ENCODE measurements at regions not wholly inside any gene's neighbourhood (a gene's known extent, or its start where the extent isn't known, plus 50 kb on each side); places are given as distances from the start of the nearest gene placed in this dataset.

DNA sequence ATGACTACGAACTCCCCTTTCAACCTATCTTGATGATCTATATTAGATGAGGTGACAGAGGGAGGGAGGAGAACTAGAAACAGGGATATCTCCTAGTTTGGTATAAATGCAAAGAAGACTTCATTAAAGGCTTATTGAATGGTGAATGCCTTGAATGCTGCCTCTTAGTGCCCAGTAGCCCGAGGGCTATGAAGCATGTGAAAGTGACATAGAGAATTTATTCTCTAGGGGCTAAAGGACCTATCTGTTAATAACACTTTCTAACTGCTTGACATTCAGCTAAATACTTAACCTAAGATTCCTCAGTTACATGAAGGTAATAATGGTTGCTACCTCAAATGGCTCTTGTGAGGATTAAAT lies 764.1 kb downstream of the LTN1 start:
- Histone ChIP-seq H3K27me3 (ENCODE audit: control insufficient read depth, extremely low read depth, insufficient read depth, low read length) (no peaks in the 10 kb centered on the region), H3K9ac (ENCODE audit: control insufficient read depth, extremely low read depth, insufficient read depth, low read length) (no peak overlapping the region), H3K9me3 (ENCODE audit: control insufficient read depth, low read depth, low read length) (no peaks in the 10 kb centered on the region), H4K20me1 (ENCODE audit: control insufficient read depth, extremely low read depth, insufficient read depth, low read length) (no peaks in the 10 kb centered on the region), H3K27ac (ENCODE audit: control insufficient read depth, insufficient read depth, low read length) (no peak overlapping the region), H3K4me2 (ENCODE audit: control insufficient read depth, extremely low read depth, insufficient read depth, low read depth, low read length) (no peak overlapping the region), H3K4me1 (ENCODE audit: control insufficient read depth, extremely low read depth, insufficient read depth, low read length) (peaks cover 14% of the 10 kb centered on the region), H3K9me1 (ENCODE audit: control insufficient read depth, extremely low read depth, insufficient read depth, low read length) (no peaks in the 10 kb centered on the region), H2AFZ (ENCODE audit: control insufficient read depth, low read length) (no peak overlapping the region), H3K79me2 (ENCODE audit: control insufficient read depth, insufficient read depth, low read length) (no peaks in the 10 kb centered on the region), H3K4me3 (ENCODE audit: control insufficient read depth in 2 of 3, extremely low read depth in 1 of 3, insufficient read depth in 2 of 3, low read depth in 1 of 3, low read length in 3 of 3) (no peak overlapping the region), H3K36me3 (ENCODE audit: control insufficient read depth in 2 of 2, extremely low read depth in 1 of 2, insufficient read depth in 2 of 2, low read length in 2 of 2) (no peaks in the 10 kb centered on the region)
- dilution Hi-C loops (cut with MboI; ENCODE audit: extremely low pct_ligation_motif_present, low sequenced_read_pairs), result no loop called here
- TF ChIP-seq, protein P1, sequence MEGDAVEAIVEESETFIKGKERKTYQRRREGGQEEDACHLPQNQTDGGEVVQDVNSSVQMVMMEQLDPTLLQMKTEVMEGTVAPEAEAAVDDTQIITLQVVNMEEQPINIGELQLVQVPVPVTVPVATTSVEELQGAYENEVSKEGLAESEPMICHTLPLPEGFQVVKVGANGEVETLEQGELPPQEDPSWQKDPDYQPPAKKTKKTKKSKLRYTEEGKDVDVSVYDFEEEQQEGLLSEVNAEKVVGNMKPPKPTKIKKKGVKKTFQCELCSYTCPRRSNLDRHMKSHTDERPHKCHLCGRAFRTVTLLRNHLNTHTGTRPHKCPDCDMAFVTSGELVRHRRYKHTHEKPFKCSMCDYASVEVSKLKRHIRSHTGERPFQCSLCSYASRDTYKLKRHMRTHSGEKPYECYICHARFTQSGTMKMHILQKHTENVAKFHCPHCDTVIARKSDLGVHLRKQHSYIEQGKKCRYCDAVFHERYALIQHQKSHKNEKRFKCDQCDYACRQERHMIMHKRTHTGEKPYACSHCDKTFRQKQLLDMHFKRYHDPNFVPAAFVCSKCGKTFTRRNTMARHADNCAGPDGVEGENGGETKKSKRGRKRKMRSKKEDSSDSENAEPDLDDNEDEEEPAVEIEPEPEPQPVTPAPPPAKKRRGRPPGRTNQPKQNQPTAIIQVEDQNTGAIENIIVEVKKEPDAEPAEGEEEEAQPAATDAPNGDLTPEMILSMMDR (optimal IDR thresholded peaks at IDR 0.05 in 1 of 3, IDR thresholded peaks at IDR 0.05 in 1 of 3, conservative IDR thresholded peaks at IDR 0.05 in 1 of 3; ENCODE audit: extremely low read depth in 1 of 3, insufficient read depth in 2 of 3, low read length in 3 of 3), result no peak
- no peak for TF ChIP-seq EZH2 (IDR thresholded peaks at IDR 0.05; ENCODE audit: low read length)
- DNase-seq (ENCODE audit: low read depth, low spot score) (no peak), FAIRE-seq (no peak)

DNA sequence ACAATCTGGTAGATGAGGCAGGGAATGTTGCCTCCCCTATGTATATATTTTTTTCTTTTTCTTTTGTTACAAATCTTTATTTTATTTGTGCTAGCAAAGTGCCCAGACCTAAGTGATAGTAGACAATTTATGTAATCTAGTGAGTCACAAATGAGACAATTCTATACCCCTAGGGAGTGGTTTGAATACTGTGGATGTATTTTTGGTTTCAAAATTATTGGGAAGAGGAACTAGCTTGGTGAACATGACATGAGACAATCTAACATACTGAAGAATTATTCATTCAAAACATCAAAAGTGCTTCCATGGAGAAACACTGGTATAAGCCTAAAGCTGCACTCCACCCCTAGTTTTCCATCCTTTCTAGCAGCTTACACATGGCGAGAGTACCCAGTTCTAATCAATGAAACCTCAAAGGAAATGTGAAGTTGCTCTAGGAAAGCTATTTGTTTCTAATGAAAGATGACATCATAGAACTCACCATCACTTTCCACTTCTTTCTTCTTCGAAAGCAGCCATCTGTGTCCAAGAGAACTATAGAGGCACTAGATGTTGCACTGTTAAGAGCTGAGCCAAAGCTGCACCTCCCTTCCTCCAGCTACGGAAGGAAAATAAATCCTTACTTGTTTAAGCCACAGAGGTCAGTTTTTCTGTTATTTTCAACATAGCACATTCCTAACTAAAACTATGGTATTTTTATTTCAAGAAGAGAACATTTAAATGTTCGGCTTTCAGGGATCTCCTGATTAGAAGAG lies 764.6 kb downstream of the LTN1 start:
- no peaks in the 10 kb centered on the region for H4K20me1 ChIP-seq (ENCODE audit: control insufficient read depth, extremely low read depth, insufficient read depth, low read length)
- no peaks in the 10 kb centered on the region for H3K9me1 ChIP-seq (ENCODE audit: control insufficient read depth, extremely low read depth, insufficient read depth, low read length)
- dilution Hi-C loops (cut with MboI; ENCODE audit: extremely low pct_ligation_motif_present, low sequenced_read_pairs), result no loop called here
- peaks cover 14% of the 10 kb centered on the region for H3K4me1 ChIP-seq (ENCODE audit: control insufficient read depth, extremely low read depth, insufficient read depth, low read length)
- no peaks in the 10 kb centered on the region for H3K27me3 ChIP-seq (ENCODE audit: control insufficient read depth, extremely low read depth, insufficient read depth, low read length)
- H3K36me3 ChIP-seq (ENCODE audit: control insufficient read depth in 2 of 2, extremely low read depth in 1 of 2, insufficient read depth in 2 of 2, low read length in 2 of 2), result no peaks in the 10 kb centered on the region
- no peak for DNase-seq (ENCODE audit: low read depth, low spot score)
- no peak overlapping the region for H3K9ac ChIP-seq (ENCODE audit: control insufficient read depth, extremely low read depth, insufficient read depth, low read length)
- TF ChIP-seq EZH2 (IDR thresholded peaks at IDR 0.05; ENCODE audit: low read length), result no peak
- TF ChIP-seq, protein P1 (optimal IDR thresholded peaks at IDR 0.05 in 1 of 3, IDR thresholded peaks at IDR 0.05 in 1 of 3, conservative IDR thresholded peaks at IDR 0.05 in 1 of 3; ENCODE audit: extremely low read depth in 1 of 3, insufficient read depth in 2 of 3, low read length in 3 of 3), result no peak
- H3K4me2 ChIP-seq (ENCODE audit: control insufficient read depth, extremely low read depth, insufficient read depth, low read depth, low read length), result no peak overlapping the region
- H3K9me3 ChIP-seq (ENCODE audit: control insufficient read depth, low read depth, low read length), result no peaks in the 10 kb centered on the region
- no peak overlapping the region for H3K4me3 ChIP-seq (ENCODE audit: control insufficient read depth in 2 of 3, extremely low read depth in 1 of 3, insufficient read depth in 2 of 3, low read depth in 1 of 3, low read length in 3 of 3)
- H3K27ac ChIP-seq (ENCODE audit: control insufficient read depth, insufficient read depth, low read length), result no peak overlapping the region
- no peak overlapping the region for H2AFZ ChIP-seq (ENCODE audit: control insufficient read depth, low read length)
- H3K79me2 ChIP-seq (ENCODE audit: control insufficient read depth, insufficient read depth, low read length), result no peaks in the 10 kb centered on the region
- no peak for FAIRE-seq
